ENCODE measurements at regions not wholly inside any gene's neighbourhood (a gene's known extent, or its start where the extent isn't known, plus 50 kb on each side); places are given as distances from the start of the nearest gene placed in this dataset.
"Not testable (repeated sequence)": the region's sequence is repeated elsewhere in the genome, so short reads cannot be mapped to it uniquely, and the experiment has no call there.

DNA sequence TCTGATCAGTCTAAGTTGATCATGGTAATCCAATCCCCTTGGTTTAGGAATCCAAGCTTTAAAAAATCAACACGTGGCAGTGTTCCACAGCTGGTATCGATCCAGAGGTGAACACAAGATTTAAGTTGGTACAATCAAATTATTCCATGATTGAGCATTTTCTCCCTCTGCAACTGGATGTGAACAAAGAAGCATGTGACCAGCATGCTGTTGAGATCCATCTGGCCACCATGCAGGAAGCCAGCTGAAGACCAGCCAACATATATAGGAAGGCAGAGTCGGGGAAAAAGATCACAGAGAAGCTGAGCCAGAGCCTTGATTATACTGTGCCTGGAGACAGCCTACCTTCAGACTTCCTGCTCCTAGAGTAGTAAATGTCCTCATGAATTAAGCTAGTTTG, 158.3 kb downstream of the SEC23A start:
- intact Hi-C loops (cut with DNase I) = no loop called here
- H3K4me1 ChIP-seq = peaks cover 0 to 4% (median 0%) of the 10 kb centered on the region in 9 donors
- WGBS, 2 donors = 67 to 82% methylated on average over 3 of the region's 3 CpGs
- no peaks in the 10 kb centered on the region for H3K36me3 ChIP-seq
- ATAC-seq = no peak
- H3K9me3 ChIP-seq = no peaks in the 10 kb centered on the region
- H3K4me3 ChIP-seq = no peak overlapping the region
- H3K27me3 ChIP-seq = no peaks in the 10 kb centered on the region
- DNase-seq = no peak
- TF ChIP-seq CTCF (IDR thresholded peaks at IDR 0.05) = no peak
- H3K27ac ChIP-seq = no peak overlapping the region

GRCh38 chr14:38941488-38941887, 161.5 kb downstream of the SEC23A start:
- Histone ChIP-seq H3K9me3 (peaks cover 0 to 17% (median 0%) of the 10 kb centered on the region in 11 donors), H3K36me3 (no peaks in the 10 kb centered on the region), H3K4me1 (peaks cover 0 to 4% (median 0%) of the 10 kb centered on the region in 9 donors), H3K27ac (no peak overlapping the region), H3K4me3 (no peak overlapping the region), H3K27me3 (no peaks in the 10 kb centered on the region)
- WGBS, 2 donors = 76 to 84% methylated on average over 4 of the region's 4 CpGs
- intact Hi-C loops (cut with DNase I) = no loop called here
- TF ChIP-seq CTCF (IDR thresholded peaks at IDR 0.05) = peak in 2 of 9 donors; percentile 4 to 10
- no peak for ATAC-seq
- no peak for DNase-seq

DNA sequence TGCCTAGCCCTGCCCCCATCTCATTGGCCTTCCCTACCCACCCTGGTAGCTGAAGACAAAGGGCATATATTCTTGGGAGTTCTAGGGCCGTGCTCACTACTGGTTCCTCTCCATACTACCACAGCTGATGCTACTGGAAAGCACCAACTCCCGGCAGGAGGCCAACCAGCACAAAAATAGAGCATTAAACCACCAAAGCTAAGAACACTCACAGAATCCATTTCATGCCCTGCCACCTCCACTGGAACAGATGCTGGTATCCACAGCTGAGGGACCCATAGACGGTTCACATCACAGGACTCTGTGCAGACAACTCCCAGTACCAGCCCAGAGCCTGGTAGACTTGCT, 170.4 kb downstream of the SEC23A start:
- H3K27me3 ChIP-seq; H3K36me3 ChIP-seq; intact Hi-C loops (cut with DNase I); H3K4me1 ChIP-seq; H3K27ac ChIP-seq; H3K4me3 ChIP-seq; ATAC-seq; DNase-seq: not testable (repeated sequence)
- WGBS, 2 donors = 85 to 96% methylated on average over 3 of the region's 3 CpGs
- H3K9me3 ChIP-seq = peaks cover 0 to 17% (median 0%) of the 10 kb centered on the region in 11 donors

GRCh38 chr14:38931969-38932652, 170.9 kb downstream of the SEC23A start:
- H3K4me1 ChIP-seq = no peaks in the 10 kb centered on the region
- H3K4me3 ChIP-seq = no peak overlapping the region
- H3K27ac ChIP-seq = no peak overlapping the region
- ATAC-seq (no peak), DNase-seq (no peak)
- peaks cover 0 to 12% (median 0%) of the 10 kb centered on the region in 11 donors for H3K9me3 ChIP-seq
- 91% methylated on average over 11 of the region's 11 CpGs for WGBS, 2 donors
- intact Hi-C loops (cut with DNase I) = no loop called here
- H3K36me3 ChIP-seq = no peaks in the 10 kb centered on the region
- no peak for TF ChIP-seq CTCF (IDR thresholded peaks at IDR 0.05)
- H3K27me3 ChIP-seq = no peaks in the 10 kb centered on the region

DNA sequence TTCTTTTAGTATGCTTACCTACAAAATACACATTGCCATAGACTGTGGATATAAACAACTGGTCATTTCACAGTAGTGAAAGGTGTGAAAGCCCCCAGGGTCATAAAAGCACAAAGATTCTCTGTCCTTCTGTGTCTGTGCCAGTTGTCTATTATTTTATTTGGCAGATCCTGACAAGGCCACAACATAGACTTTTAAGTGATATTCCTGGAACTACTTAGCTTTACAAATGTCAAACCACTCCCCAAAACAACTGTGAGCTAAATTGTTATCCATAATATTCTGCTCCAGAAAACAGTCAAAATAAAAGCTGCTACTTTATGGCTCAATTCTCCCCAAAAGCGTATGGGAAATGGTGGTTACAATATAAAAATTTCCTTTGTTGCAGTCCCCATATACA, 172.1 kb downstream of the SEC23A start:
- H3K4me1 ChIP-seq = no peaks in the 10 kb centered on the region
- H3K4me3 ChIP-seq = no peak overlapping the region
- DNase-seq = no peak
- no peaks in the 10 kb centered on the region for H3K27me3 ChIP-seq
- 84 to 88% methylated on average over 1 of the region's 1 CpG for WGBS, 2 donors
- no peak overlapping the region for H3K27ac ChIP-seq
- ATAC-seq = no peak
- H3K36me3 ChIP-seq = no peaks in the 10 kb centered on the region
- peaks cover 0 to 2% (median 0%) of the 10 kb centered on the region in 11 donors for H3K9me3 ChIP-seq
- intact Hi-C loops (cut with DNase I) = no loop called here
- no peak for TF ChIP-seq CTCF (IDR thresholded peaks at IDR 0.05)

Data from heart right ventricle (tissue), 16 donors.